ENCODE measurements at regions not wholly inside any gene's neighbourhood (a gene's known extent, or its start where the extent isn't known, plus 50 kb on each side); places are given as distances from the start of the nearest gene placed in this dataset.

DNA sequence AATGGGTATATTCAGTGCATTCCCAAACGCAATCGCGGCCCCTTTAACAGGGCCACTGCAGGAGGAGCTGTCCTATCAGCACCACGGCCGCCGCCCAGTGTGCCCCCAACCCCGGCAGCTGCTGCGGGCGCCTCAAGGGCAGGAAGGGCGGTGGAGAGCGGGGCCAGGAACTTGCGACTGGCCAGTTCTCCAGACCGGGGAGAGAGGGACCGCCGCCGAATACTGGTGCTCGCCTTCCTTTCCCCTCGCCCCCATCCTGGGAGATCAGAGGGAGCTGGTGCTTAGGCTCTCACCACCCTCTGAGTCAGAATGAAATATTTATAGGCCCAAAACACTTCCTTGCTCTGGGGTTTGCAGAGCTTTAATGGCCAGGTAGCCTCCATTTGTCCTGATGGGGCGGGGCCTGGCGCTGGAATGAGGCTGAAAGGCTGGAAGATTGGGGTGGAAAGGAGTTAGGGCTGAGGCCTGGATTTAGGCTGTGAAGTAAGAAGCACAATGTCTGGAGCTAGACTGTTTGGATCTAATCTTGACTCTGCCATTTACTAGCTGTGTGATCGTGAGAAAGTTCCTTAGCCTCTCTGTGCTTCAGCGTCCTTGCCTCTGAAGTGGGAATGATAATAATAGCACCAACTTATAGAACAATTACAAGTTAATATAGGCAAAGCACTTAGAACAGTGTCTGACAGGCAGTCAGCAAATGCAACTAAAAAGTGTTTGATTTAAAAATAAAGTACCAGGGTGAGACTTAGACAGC, 75.5 kb downstream of the NAV1 start:
- POLR2A ChIA-PET = no interaction called here

GRCh38 chr1:201617157-201617556, 78.2 kb downstream of the NAV1 start:
- H3K4me3 ChIP-seq (ENCODE audit: low read depth in 2 of 2, low read length in 1 of 2) = no peak overlapping the region
- peak overlapping the region in 1 of 2 experiments; percentile 10; a peak in 2 of 4 replicates for H3K27ac ChIP-seq (ENCODE audit: low read depth in 2 of 2, low read length in 1 of 2)
- H3K36me3 ChIP-seq (replicated peaks in 1 of 2; ENCODE audit: control insufficient read depth in 1 of 2, insufficient read depth in 2 of 2, low read length in 1 of 2) = peaks cover 0 to 9% of the 10 kb centered on the region in 2 experiments
- H3K9ac ChIP-seq = no peak overlapping the region
- no peak for DNase-seq
- no peak overlapping the region for H2AFZ ChIP-seq (ENCODE audit: low read depth)
- peaks cover 29% of the 10 kb centered on the region for H3F3A ChIP-seq (replicated peaks; ENCODE audit: insufficient read depth)
- CTCF ChIA-PET = no interaction called here
- H3K9me3 ChIP-seq = no peaks in the 10 kb centered on the region
- peaks cover 93% of the 10 kb centered on the region for H4K20me1 ChIP-seq (ENCODE audit: insufficient read depth)
- no peak overlapping the region for H3K4me2 ChIP-seq
- no peaks in the 10 kb centered on the region for H3K27me3 ChIP-seq (ENCODE audit: insufficient read depth)
- peaks cover 15 to 20% of the 10 kb centered on the region in 2 experiments; a peak in 3 of 4 replicates for H3K4me1 ChIP-seq (ENCODE audit: control insufficient read depth in 1 of 2, insufficient read depth in 2 of 2, low read depth in 1 of 2, low read length in 1 of 2)
- 84% methylated on average over 3 of the region's 3 CpGs for WGBS (ENCODE audit: low lambda C conversion rate)
- POLR2A ChIA-PET = no interaction called here
- peaks cover 99% of the 10 kb centered on the region for H3K79me2 ChIP-seq (ENCODE audit: insufficient read depth)
- no peaks in the 10 kb centered on the region for H3K9me2 ChIP-seq
- TF ChIP-seq FOSL2 (IDR thresholded peaks at IDR 0.05; ENCODE audit: borderline replicate concordance, low read depth) (no peak), RFX5 (IDR thresholded peaks at IDR 0.05; ENCODE audit: low read length) (no peak), USF2 (IDR thresholded peaks at IDR 0.05; ENCODE audit: borderline replicate concordance, low read depth, low read length) (no peak), NFIC (IDR thresholded peaks at IDR 0.05; ENCODE audit: borderline replicate concordance) (no peak), POLR2AphosphoS5 (IDR thresholded peaks at IDR 0.05; ENCODE audit: low read depth, low read length) (no peak), RCOR1 (IDR thresholded peaks at IDR 0.05; ENCODE audit: low read length) (no peak), FOXM1 (IDR thresholded peaks at IDR 0.05; ENCODE audit: low read depth) (no peak), MEF2A (IDR thresholded peaks at IDR 0.05; ENCODE audit: borderline replicate concordance, low read depth) (no peak), TCF12 (IDR thresholded peaks at IDR 0.05) (no peak), SIN3A (IDR thresholded peaks at IDR 0.05; ENCODE audit: borderline replicate concordance, low read depth, low read length) (no peak)

More for the DNA sequence above, 75.5 kb downstream of the NAV1 start:
- Histone ChIP-seq H3K4me2 (no peak overlapping the region), H3K9ac (no peak overlapping the region), H2AFZ (ENCODE audit: low read depth) (no peak overlapping the region), H3K4me3 (ENCODE audit: low read depth in 2 of 2, low read length in 1 of 2) (no peak overlapping the region), H3K27ac (ENCODE audit: low read depth in 2 of 2, low read length in 1 of 2) (no peak overlapping the region), H3F3A (replicated peaks; ENCODE audit: insufficient read depth) (peaks cover 26% of the 10 kb centered on the region), H3K36me3 (replicated peaks in 1 of 2; ENCODE audit: control insufficient read depth in 1 of 2, insufficient read depth in 2 of 2, low read length in 1 of 2) (peaks cover 0 to 13% of the 10 kb centered on the region in 2 experiments), H3K27me3 (ENCODE audit: insufficient read depth) (no peaks in the 10 kb centered on the region), H3K9me2 (no peaks in the 10 kb centered on the region), H4K20me1 (ENCODE audit: insufficient read depth) (peaks cover 97% of the 10 kb centered on the region), H3K79me2 (ENCODE audit: insufficient read depth) (peaks cover 99% of the 10 kb centered on the region), H3K9me3 (no peaks in the 10 kb centered on the region), H3K4me1 (ENCODE audit: control insufficient read depth in 1 of 2, insufficient read depth in 2 of 2, low read depth in 1 of 2, low read length in 1 of 2) (peaks cover 16% of the 10 kb centered on the region in 2 experiments; a peak in 2 of 4 replicates)
- no peak for DNase-seq
- WGBS (ENCODE audit: low lambda C conversion rate) = 90% methylated on average over 21 of the region's 22 CpGs
- CTCF ChIA-PET = interaction anchor here (0.6 to 2.4 kb wide), 4 partner anchors 33 to 71 kb away, joined by 3 to 9 read pairs (median 3); no protein-coding TSS in a partner anchor
- TF ChIP-seq GATA2 (CRISPR knock-in tag; IDR thresholded peaks at IDR 0.05) = no peak
- TF ChIP-seq PBX3 (IDR thresholded peaks at IDR 0.05) = no peak
- peak; percentile 90 for TF ChIP-seq REST (IDR thresholded peaks at IDR 0.05; ENCODE audit: low read depth, low read length)
- no peak for TF ChIP-seq EZH2phosphoT487 (IDR thresholded peaks at IDR 0.05; ENCODE audit: borderline replicate concordance, low read depth)
